Breast epithelium (tissue), 3 donors: ENCODE measurements at regions not wholly inside any gene's neighbourhood (a gene's known extent, or its start where the extent isn't known, plus 50 kb on each side); places are given as distances from the start of the nearest gene placed in this dataset.

ENCODE experiments used
- CTCF ChIP-seq, 3 donors: fragments of 450-650 bp; IDR thresholded peaks; one replicate each; pipeline ENCODE4 v1.5.1; 2016 to 2017; ENCODE audit warnings: antibody characterized with exemption in 3 of 3, mild to moderate bottlenecking in 3 of 3, moderate library complexity in 3 of 3
- POLR2A ChIP-seq: fragments of 450-650 bp; IDR thresholded peaks from one replicate; pipeline ENCODE4 v1.6.1; 2016; ENCODE audit warnings: antibody characterized with exemption, mild to moderate bottlenecking, moderate library complexity

- no peak for TF ChIP-seq POLR2A
- no peak for TF ChIP-seq CTCF (IDR thresholded peaks at IDR 0.05)
Observed at GRCh38 chr9:7370381-7370780, 429.2 kb downstream of the DMAC1 start.
